NCI-H526 (cell line): ENCODE measurements at regions not wholly inside any gene's neighbourhood (a gene's known extent, or its start where the extent isn't known, plus 50 kb on each side); places are given as distances from the start of the nearest gene placed in this dataset.

Source experiments
- DNase-seq, 2 experiments: peaks; one replicate each; lab custom pipeline; 2025; lab: John Stamatoyannopoulos, UW

GRCh38 chr3:124671106-124671505, 59.1 kb upstream of the UMPS start:
- DNase-seq = no peak

- no peak for DNase-seq
Observed at GRCh38 chr3:124674336-124674735, 55.9 kb upstream of the UMPS start.

- no peak for DNase-seq
Observed at GRCh38 chr3:124676236-124676635, 54.0 kb upstream of the UMPS start.

GRCh38 chr3:124679048-124679638, 51.1 kb upstream of the UMPS start:
- no peak for DNase-seq
